ENCODE measurements at regions not wholly inside any gene's neighbourhood (a gene's known extent, or its start where the extent isn't known, plus 50 kb on each side); places are given as distances from the start of the nearest gene placed in this dataset.
"Not testable (repeated sequence)": the region's sequence is repeated elsewhere in the genome, so short reads cannot be mapped to it uniquely, and the experiment has no call there.

DNA sequence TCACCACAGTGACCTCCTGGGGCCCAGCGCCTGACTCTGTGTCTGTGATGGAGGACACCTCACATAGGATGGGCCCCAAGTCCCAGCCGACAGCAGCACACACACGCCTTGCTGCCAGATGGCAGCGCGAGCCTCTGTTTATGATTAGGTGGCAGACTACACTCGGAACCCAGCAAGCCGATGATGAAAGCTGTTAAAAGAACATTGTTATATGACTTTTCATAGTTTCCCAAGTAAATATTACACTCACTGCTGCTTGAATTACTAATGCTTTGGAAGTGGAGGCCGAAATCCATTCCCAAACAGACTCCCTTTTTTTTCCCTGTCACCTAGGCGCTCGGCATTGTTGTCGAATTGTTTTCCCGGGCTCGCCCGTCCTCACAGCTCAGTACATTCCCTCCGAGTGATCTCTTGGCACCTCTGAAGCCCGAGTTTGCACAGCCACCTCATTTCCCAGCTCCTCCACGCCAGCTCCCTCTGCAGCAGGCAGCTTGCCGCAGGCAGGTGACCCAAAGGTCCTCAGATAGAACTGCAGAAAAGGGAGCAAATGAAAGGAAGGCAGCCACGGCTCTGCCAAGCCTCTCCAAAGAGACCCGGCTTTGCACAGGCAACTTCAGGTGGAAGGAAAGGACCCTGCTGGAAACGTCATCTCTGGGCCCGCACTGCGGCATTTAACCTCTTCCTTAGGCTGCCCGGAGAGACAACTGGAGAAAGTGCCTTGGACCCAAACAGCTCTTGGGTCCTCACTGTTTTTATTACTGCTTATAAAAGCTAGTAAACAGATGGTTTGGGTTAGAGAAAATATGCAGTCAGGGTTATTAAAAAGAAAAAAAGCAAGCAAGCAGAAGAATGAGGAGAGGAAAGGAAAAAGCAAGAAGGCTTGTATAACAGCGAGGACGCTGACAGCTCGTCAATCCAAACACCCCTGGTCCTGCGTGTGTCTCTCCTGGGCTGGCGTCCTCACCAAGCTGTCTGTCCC is 72.2 kb upstream of the SLC25A33 start:
- DNase-seq: no peak

DNA sequence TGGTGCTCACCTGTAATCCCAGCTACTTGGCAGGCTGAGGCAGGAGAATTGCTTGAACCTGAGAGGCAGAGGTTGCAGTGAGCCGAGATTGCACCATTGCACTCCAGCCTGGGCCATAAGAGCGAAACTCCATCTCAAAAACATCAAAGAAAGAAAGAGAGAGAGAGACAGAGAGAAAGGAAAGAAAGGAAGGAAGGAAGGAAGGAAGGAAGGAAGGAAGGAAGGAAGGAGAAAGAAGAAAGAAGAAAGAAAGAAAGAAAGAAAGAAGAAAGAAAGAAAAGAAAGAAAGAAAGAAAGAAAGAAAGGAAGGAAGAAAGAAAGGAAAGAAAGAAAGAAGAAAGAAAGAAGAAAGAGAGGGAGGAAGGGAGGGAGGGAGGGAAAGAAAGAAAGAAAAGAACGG is 69.4 kb upstream of the SLC25A33 start:
- not testable (repeated sequence) for DNase-seq

DNA sequence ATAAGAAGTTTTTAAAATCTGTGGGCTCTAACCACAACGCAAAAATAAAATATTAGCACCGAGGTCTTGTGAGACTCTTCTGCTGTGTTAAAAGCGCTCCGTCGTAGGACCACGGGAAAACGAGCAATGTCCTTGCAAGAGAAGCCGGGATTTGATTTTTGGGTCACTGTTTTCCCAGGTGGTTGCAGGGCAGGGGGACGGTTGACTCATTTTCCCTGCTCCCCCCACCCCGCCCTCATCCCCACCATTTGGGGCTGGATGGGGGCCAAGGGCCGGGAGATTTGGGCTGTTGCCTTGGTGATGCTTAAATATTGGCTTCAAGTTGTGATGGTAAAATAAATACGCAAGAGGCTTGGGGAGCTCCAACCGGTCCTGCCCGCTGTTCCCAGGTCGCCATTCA is 67.6 kb upstream of the SLC25A33 start:
- DNase-seq: no peak

DNA sequence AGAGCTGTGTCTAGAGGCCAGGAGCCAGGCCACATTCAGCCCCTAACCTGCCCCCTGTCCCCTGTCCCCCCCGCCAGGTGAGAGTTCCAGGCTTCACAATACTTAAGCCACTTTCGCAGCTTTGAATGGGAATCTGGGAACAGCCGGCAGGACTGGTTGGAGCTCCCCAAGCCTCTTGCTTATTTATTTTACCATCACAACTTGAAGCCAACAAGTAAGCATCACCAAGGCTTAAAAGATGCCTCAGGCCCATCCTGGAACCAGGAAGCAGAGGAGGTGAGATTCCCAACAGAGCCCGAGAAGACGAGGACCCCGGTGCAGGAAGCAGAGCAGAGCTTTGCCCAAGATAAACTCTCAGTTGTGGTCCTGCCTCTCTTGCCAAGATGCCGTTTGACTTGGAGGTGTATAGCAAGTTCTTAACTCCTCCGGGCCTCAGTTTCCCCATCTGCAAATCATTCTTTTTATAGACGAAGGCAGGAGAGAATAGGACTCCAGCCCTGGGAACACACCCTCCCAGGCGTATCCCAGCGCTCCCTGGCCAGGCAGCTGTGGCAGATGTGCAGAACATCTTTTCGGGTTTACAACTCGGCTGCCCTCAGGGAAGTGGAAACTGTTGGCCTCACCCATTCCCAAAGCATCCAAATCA is 66.8 kb upstream of the SLC25A33 start:
- no peak for DNase-seq

DNA sequence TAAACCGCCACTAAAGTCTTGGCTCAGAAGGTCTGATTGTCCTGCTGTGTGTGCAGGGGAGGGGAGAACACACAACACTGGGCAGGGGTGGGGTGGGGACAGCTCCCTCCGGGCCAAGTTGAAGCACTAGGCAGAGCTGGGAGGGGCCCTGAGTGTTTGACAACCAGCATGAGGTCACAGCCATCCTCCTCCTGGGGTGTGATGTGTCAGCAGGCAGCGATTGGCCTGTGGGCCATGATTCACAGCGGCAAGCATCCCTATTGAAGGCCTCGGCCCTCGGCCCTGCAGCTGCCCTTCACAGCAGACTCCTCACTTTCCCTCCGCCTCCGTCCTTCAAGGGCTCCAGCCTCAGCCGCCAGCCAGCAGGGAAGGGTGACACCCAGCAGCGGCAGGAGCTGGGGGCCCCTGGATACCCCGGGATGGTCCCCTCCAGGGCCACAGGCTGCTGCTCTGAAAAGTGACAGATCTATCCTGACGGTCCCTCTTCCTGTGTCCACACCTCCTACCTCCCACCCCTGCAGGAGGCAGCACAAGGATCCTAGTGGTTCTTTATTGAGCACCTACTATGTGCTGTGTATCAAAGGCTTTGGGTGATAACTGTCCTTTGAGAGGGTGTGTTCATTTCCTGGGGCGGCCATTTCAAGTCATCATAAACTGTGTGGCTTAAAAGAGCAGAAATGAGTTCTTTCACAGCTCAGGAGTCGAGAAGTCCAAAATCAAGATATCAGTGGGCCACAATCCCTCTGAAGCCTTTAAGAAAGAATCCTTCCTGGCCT is 66.0 kb upstream of the SLC25A33 start:
- DNase-seq: no peak

DNA sequence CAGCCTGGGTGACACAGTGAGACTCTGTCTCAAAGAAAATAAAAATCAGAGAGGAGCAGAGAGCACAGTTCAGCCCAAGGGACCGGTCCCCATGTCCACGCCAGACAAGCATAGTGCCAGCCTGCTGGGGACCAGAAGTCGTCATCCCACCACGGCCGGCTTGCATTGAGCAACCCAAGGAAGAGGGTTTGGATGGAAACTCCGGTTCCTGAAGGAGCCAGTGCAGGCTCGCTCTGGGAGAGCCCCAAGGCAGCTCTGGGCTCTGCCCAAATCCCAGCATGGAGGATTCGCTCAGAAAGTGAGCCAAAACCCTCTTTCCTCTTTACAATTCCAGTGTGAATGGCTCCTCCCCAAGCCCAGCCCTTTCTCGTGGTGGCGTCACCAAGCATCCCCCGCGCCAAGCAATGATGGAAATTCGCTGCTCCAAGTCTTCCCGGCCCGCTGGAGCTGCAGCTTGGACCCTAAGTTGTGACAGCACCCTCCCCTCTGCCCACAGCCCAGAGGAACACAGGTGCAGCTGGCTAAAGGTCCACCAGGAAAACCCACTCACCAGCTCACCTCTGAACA is 64.1 kb upstream of the SLC25A33 start:
- DNase-seq: no peak

DNA sequence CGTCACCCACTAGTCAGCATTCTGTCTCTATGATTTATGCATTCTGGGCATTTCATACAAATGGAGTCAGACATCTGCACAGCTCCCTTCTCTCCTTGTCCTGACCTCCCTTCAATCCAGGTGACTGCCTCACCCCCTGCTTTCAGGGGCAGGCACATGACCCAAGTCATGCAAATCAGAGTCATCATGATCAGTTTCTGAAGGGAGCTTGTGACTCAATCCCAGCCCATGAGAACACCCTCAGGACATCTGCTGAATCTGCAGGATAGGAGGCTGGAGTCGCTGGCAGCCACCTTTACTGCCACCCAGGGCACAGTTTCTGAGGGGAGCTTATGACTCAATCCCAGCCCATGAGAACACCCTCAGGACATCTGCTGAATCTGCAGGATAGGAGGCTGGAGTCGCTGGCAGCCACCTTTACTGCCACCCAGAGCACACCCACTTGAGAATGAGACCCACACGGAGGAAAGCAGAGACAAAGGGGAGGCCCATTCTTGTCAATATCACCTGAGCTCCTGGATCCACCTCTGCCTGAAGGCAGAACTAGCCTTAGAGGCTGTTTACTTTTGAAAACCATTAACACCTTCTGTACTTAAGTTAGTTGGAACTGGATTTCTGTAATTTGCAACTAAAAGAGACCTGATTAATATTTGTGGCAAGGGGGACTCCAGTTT is 62.3 kb upstream of the SLC25A33 start:
- peak; percentile 51 for DNase-seq

DNA sequence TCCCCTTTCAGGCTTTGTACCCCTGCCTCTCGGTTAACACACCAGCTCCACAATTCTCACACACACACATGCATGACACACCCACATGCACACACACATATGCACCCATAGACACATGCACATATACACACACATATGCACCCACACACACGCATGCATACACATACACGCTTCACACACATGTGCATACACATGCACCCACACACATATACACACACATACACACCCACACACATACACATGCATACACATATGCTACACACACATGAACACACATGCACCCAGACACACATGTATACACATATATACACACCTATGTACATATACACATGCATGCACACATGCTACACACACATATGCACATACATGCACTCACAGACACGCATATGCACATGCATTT is 61.7 kb upstream of the SLC25A33 start:
- DNase-seq: no peak

DNA sequence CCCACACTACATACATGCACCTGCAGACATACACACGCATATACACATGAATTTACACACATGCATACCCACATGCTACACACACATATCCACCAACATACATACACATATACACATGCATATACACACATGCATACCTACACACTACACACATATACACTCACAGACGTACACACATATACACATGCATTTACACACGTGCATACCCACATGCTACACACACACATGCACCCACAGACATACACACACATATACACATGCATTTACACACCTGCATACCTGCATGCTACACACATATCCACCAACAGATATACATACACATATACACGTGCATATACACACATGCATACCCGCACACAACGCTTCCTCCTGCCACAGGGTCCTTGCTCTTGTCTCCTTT is 61.2 kb upstream of the SLC25A33 start:
- no peak for DNase-seq

DNA sequence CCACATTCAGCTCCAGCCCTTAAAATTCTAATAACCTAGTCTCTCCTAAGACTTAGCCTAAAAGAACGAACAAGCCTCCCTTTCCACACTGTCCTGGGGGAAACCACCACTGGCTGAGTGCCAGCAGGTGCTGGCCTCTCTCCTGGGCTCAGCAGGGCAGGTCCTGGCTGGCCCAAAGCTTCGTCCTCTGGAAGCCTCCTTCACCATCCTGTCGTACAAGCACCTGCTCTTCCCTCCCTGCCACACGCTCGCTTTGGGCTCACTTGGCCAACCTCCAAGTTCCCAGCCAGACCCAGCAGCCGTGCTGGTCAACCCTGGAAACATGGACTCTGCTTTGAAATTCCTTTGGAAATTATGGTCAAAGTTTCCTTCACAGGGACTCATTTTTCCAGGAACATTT is 58.2 kb upstream of the SLC25A33 start:
- no peak for DNase-seq

DNA sequence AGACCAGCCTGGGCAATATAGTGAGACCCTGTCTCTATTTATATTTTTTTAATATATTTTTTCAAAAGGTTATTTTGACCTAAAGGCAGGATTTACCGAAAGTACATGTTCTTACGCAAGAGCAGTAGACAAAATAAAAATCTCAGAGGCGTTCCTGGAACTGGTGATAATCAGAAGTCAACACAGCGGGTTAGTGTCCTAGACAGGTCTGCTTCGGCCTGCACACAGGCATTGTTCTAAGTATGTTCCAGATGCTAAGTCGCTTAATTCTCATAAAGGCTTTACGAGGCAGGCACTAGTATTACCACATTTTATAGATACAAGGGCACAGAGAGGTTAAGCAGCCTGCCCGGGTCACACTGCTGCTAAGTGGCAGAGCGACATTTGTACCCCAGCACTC is 56.9 kb upstream of the SLC25A33 start:
- no peak for DNase-seq

DNA sequence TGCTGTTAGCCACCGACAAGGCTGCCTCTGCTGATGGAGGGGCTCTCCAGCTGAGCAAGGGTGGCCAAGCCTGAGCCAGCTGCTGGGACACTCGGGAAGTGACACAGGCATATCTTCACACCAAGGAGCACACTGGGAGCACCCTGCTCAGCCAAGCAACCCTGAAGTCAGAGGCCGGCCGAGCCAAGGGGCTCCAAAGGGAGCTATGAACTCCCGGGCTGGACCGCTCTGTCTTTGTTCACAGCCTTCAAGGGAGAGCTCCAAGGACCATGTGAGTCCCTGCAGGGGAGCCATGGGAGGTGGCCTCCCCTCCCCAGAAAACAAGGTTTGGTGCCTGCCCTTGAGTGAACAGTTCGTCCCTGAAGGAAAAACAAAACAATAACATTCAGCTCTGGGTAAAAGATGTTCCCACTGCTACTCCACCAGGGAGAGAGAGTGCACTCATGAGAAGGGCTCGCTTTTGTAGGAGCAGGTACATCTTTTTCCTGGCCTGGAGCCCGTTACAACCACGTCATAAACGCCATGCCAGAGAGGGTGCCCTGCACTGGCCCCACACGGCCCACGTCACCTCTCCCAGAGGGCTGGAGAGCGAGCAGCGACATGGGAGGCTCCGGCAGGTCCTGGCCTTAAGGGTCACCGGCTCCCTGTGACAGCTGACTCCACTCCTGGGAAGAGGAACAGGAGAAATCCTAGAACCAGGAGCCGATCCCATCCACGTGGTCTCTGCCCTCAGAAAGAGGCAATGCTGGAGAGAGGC is 56.3 kb upstream of the SLC25A33 start:
- no peak for DNase-seq

DNA sequence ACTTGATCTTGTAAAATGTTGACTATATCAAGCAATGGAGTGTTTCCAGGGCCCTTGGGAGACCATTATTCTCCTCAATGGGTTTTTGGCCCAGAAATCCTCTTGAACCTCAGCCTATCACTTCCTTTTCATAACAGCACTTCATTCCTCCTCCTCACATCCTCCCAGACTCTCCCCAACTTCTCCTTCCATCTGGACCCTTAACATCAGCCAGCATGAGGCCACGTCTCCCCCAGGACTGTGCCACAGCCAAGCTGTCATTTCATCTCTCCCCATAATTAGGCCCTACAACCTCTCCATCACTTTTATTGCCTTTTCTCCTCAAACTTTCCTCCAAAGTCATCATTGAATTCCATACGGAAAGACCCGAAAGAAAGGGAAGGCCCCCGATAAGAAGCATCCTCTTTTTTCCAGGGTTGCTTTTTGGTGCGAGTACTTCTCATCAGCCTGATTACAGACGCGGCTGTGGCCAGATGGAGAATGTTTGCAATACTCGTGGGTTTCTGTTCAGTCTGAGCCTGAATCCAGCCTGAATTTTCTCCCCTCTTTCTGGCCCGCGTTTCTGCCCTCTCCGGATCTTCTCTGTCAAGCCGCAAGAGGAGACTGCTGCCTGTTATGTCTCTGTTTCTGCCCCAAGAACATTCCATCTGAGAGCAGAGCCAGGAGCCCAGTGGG is 52.7 kb upstream of the SLC25A33 start:
- no peak for DNase-seq

Measured in inflammatory macrophage treated with lipopolysaccharide for 4 hours (primary cell).